ENCODE measurements at regions not wholly inside any gene's neighbourhood (a gene's known extent, or its start where the extent isn't known, plus 50 kb on each side); places are given as distances from the start of the nearest gene placed in this dataset.

DNA sequence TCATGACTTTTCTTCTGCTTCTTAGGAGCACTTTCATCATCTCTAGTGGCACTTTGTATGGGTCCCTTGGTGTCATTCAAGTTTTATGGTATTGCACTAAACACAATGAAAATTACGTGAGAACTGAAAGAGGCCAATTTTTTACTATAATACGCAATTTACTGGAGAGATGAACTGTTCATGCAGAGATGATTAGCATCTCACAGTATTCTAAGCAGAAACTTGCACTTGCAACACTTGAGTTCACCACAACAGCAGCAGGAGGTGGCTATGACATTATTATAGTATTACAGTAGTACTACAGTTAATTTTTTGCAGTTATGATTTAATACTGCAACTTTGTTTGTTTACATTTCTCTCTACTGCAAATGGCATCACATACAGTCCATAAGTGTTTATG, 793.1 kb upstream of the CRIM1 start:
- no peak for ATAC-seq
- WGBS = 87% methylated on average over 2 of the region's 2 CpGs
- DNase-seq = no peak
- no peaks in the 10 kb centered on the region for H3K4me1 ChIP-seq (ENCODE audit: control insufficient read depth, insufficient read depth, low read length)
- H3K9me3 ChIP-seq (ENCODE audit: control insufficient read depth, low read length) = no peaks in the 10 kb centered on the region
- H3K4me3 ChIP-seq (ENCODE audit: low read length) = no peak overlapping the region
- H3K27ac ChIP-seq (ENCODE audit: low read length) = no peak overlapping the region
- intact Hi-C loops (cut with DNase I) = no loop called here
- no peaks in the 10 kb centered on the region for H3K27me3 ChIP-seq (ENCODE audit: control insufficient read depth, insufficient read depth)

- DNase-seq = no peak
- H3K27me3 ChIP-seq (ENCODE audit: control insufficient read depth, insufficient read depth) = no peaks in the 10 kb centered on the region
- H3K4me1 ChIP-seq (ENCODE audit: control insufficient read depth, insufficient read depth, low read length) = no peaks in the 10 kb centered on the region
- no peak for ATAC-seq
- WGBS = 44% methylated on average over 1 of the region's 1 CpG
- H3K4me3 ChIP-seq (ENCODE audit: low read length) = no peak overlapping the region
- H3K27ac ChIP-seq (ENCODE audit: low read length) = no peak overlapping the region
- intact Hi-C loops (cut with DNase I) = no loop called here
- H3K9me3 ChIP-seq (ENCODE audit: control insufficient read depth, low read length) = no peaks in the 10 kb centered on the region
Measured at GRCh38 chr2:35548171-35548570, 807.4 kb upstream of the CRIM1 start.

- DNase-seq (no peak), ATAC-seq (no peak)
- no peaks in the 10 kb centered on the region for H3K4me1 ChIP-seq (ENCODE audit: control insufficient read depth, insufficient read depth, low read length)
- H3K4me3 ChIP-seq (ENCODE audit: low read length) = no peak overlapping the region
- no peak overlapping the region for H3K27ac ChIP-seq (ENCODE audit: low read length)
- H3K27me3 ChIP-seq (ENCODE audit: control insufficient read depth, insufficient read depth) = no peaks in the 10 kb centered on the region
- no peaks in the 10 kb centered on the region for H3K9me3 ChIP-seq (ENCODE audit: control insufficient read depth, low read length)
- 78% methylated on average over 6 of the region's 6 CpGs for WGBS
- intact Hi-C loops (cut with DNase I) = no loop called here
Measured at GRCh38 chr2:35545301-35545700, 810.3 kb upstream of the CRIM1 start.

- no peaks in the 10 kb centered on the region for H3K9me3 ChIP-seq (ENCODE audit: control insufficient read depth, low read length)
- H3K4me1 ChIP-seq (ENCODE audit: control insufficient read depth, insufficient read depth, low read length) = no peaks in the 10 kb centered on the region
- no peak for DNase-seq
- no peak overlapping the region for H3K4me3 ChIP-seq (ENCODE audit: low read length)
- intact Hi-C loops (cut with DNase I) = no loop called here
- no peaks in the 10 kb centered on the region for H3K27me3 ChIP-seq (ENCODE audit: control insufficient read depth, insufficient read depth)
- WGBS = 80% methylated on average over 3 of the region's 3 CpGs
- H3K27ac ChIP-seq (ENCODE audit: low read length) = no peak overlapping the region
- ATAC-seq = no peak
Measured at GRCh38 chr2:35538796-35539195, 816.8 kb upstream of the CRIM1 start.

GRCh38 chr2:35530615-35531135, 824.9 kb upstream of the CRIM1 start:
- Histone ChIP-seq H3K27ac (ENCODE audit: low read length) (no peak overlapping the region), H3K9me3 (ENCODE audit: control insufficient read depth, low read length) (no peaks in the 10 kb centered on the region), H3K27me3 (ENCODE audit: control insufficient read depth, insufficient read depth) (no peaks in the 10 kb centered on the region), H3K4me1 (ENCODE audit: control insufficient read depth, insufficient read depth, low read length) (no peaks in the 10 kb centered on the region), H3K4me3 (ENCODE audit: low read length) (no peak overlapping the region)
- WGBS = 84% methylated on average over 5 of the region's 5 CpGs
- intact Hi-C loops (cut with DNase I) = no loop called here
- ATAC-seq (no peak), DNase-seq (no peak)

- Histone ChIP-seq H3K4me3 (ENCODE audit: low read length) (no peak overlapping the region), H3K9me3 (ENCODE audit: control insufficient read depth, low read length) (no peaks in the 10 kb centered on the region), H3K27me3 (ENCODE audit: control insufficient read depth, insufficient read depth) (no peaks in the 10 kb centered on the region), H3K4me1 (ENCODE audit: control insufficient read depth, insufficient read depth, low read length) (no peaks in the 10 kb centered on the region), H3K27ac (ENCODE audit: low read length) (no peak overlapping the region)
- no peak for DNase-seq
- 79% methylated on average over 2 of the region's 2 CpGs for WGBS
- no peak for ATAC-seq
- intact Hi-C loops (cut with DNase I) = no loop called here
Measured at GRCh38 chr2:35526741-35527140, 828.8 kb upstream of the CRIM1 start.

DNA sequence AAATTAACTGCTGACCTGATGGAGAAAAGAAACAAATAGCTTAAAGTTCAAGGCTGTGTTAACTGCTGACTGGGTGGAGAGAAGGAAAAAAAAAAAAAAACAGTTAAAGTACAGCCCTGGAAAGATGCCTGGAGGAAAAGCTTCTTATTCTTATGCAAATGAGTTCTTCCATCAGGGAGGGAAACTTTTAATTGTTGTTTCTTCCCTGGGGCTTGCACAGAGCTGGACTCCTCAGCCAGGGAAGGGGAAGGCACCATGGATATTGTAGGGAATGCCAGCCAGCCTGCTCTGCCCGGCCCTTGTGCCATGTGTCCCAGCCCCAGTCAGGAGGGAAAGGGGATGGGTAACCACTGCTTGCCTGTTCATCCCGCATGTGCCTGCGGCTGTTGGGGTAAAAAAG, 833.1 kb upstream of the CRIM1 start:
- WGBS = 91% methylated on average over 3 of the region's 3 CpGs
- no peaks in the 10 kb centered on the region for H3K4me1 ChIP-seq (ENCODE audit: control insufficient read depth, insufficient read depth, low read length)
- H3K9me3 ChIP-seq (ENCODE audit: control insufficient read depth, low read length) = no peaks in the 10 kb centered on the region
- no peak for DNase-seq
- ATAC-seq = no peak
- intact Hi-C loops (cut with DNase I) = no loop called here
- no peak overlapping the region for H3K27ac ChIP-seq (ENCODE audit: low read length)
- H3K27me3 ChIP-seq (ENCODE audit: control insufficient read depth, insufficient read depth) = no peaks in the 10 kb centered on the region
- H3K4me3 ChIP-seq (ENCODE audit: low read length) = no peak overlapping the region

DNA sequence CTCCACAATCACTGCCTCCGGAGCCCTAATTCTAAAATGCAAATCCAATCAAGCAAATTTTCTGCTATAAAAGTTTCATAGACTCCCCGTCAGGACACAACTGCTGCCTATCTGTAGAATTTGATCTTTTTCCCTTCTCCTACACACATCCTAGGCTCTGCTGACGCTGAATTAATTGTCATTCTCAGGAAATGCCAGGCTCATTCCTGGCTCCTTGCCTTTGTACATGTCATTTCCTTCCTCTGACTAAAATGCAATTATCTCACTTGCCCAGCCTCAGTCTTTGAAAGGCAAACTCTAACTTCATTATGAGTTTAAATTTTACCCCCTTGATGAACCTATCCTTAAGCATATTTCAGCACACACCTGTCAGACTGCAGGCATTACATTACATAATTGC, 844.9 kb upstream of the CRIM1 start:
- WGBS = 42% methylated on average over 3 of the region's 3 CpGs
- no peaks in the 10 kb centered on the region for H3K27me3 ChIP-seq (ENCODE audit: control insufficient read depth, insufficient read depth)
- intact Hi-C loops (cut with DNase I) = no loop called here

DNA sequence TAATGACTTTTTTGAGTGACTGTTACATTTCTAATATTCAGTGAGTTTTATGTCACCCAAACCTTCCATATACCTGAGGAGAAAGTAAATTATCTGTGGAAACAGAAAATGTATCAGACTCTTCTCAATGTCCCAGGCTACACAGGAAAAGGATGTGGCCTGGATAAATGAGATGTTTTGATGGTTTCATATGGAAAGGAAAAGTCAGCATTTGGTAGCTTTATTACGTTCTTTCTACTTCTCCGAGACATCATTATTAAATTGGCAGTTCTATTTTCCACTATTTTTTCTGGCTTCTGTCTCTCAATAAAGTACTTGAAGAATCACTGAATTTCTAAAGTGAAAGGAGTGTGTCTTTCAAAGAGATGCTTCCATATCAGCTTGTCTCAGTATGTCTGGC, 847.0 kb upstream of the CRIM1 start:
- Histone ChIP-seq H3K9me3 (ENCODE audit: control insufficient read depth, low read length) (no peaks in the 10 kb centered on the region), H3K27me3 (ENCODE audit: control insufficient read depth, insufficient read depth) (no peaks in the 10 kb centered on the region), H3K4me3 (ENCODE audit: low read length) (no peak overlapping the region), H3K27ac (ENCODE audit: low read length) (no peak overlapping the region), H3K4me1 (ENCODE audit: control insufficient read depth, insufficient read depth, low read length) (no peaks in the 10 kb centered on the region)
- ATAC-seq (no peak), DNase-seq (no peak)
- intact Hi-C loops (cut with DNase I) = no loop called here
- 69% methylated on average over 2 of the region's 2 CpGs for WGBS

More for the DNA sequence above, 844.9 kb upstream of the CRIM1 start:
- Histone ChIP-seq H3K27ac (ENCODE audit: low read length) (no peak overlapping the region), H3K4me1 (ENCODE audit: control insufficient read depth, insufficient read depth, low read length) (no peaks in the 10 kb centered on the region), H3K9me3 (ENCODE audit: control insufficient read depth, low read length) (no peaks in the 10 kb centered on the region), H3K4me3 (ENCODE audit: low read length) (no peak overlapping the region)
- ATAC-seq (peak in 1 of 2 donors; percentile 48), DNase-seq (no peak)

DNA sequence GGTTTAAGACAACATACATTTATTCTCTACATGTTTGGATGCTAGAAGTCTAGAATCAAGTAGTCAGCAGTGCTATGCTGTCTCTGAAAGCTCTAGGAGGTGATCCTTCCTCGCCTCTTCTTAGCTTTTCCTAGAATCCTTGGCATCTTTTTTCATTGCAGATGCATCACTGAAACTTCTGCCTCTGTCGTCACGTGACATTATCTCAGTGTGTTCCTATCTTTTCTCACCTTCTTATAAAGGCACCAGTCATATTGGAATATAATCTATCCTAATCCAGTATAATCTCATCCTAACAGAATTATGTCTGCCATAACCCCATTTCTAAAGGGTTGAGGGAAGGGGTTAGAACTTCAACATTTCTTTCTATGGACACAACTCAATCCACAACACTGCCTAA, 851.2 kb upstream of the CRIM1 start:
- intact Hi-C loops (cut with DNase I) = no loop called here
- H3K4me1 ChIP-seq (ENCODE audit: control insufficient read depth, insufficient read depth, low read length) = no peaks in the 10 kb centered on the region
- no peak overlapping the region for H3K4me3 ChIP-seq (ENCODE audit: low read length)
- DNase-seq (no peak), ATAC-seq (no peak)
- no peaks in the 10 kb centered on the region for H3K9me3 ChIP-seq (ENCODE audit: control insufficient read depth, low read length)
- WGBS = 79% methylated on average over 3 of the region's 3 CpGs
- no peak overlapping the region for H3K27ac ChIP-seq (ENCODE audit: low read length)
- no peaks in the 10 kb centered on the region for H3K27me3 ChIP-seq (ENCODE audit: control insufficient read depth, insufficient read depth)

DNA sequence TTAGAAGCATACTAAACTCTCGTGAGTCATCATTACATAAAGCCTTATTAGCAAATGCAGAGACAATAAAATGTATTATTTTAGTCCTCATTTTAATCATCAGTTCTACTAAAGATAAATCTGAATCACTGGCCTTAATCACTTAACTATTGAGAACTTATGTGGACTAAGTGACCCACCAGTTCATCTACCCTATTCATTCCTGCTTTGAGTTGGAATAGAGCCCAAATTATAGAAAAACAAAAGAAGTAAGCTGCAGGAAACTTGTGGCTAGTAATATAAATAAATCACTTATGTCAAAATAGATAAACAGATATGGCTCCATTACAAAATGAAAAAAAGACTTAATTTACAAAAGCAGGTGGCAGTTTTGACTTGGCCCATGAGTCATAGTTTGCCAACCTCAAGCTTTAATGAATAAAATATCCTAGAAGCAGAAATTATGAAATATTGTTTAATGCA, 851.8 kb upstream of the CRIM1 start:
- no peaks in the 10 kb centered on the region for H3K27me3 ChIP-seq (ENCODE audit: control insufficient read depth, insufficient read depth)
- no peaks in the 10 kb centered on the region for H3K9me3 ChIP-seq (ENCODE audit: control insufficient read depth, low read length)
- intact Hi-C loops (cut with DNase I) = no loop called here
- H3K27ac ChIP-seq (ENCODE audit: low read length) = no peak overlapping the region
- DNase-seq (no peak), ATAC-seq (no peak)
- H3K4me1 ChIP-seq (ENCODE audit: control insufficient read depth, insufficient read depth, low read length) = no peaks in the 10 kb centered on the region
- 65% methylated on average over 1 of the region's 1 CpG for WGBS
- no peak overlapping the region for H3K4me3 ChIP-seq (ENCODE audit: low read length)

DNA sequence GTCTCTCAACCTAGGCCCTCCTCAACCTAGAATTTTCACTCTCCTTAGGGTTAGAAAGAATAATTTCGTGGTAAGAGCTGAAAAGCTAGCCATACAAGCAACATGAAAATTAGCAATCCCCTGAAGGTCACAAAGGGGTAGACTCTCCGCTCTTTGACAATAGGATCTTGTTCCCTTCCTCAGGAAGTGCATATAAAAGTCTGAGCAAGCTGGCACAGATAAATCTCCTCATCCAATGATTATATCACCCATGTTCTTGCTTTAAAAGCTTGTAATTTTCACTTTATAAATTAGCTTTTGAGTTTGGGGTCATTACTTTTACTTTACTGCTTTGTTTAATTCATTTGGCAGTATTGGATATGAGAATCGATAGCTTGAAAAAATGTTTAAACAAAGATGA, 852.3 kb upstream of the CRIM1 start:
- no peaks in the 10 kb centered on the region for H3K9me3 ChIP-seq (ENCODE audit: control insufficient read depth, low read length)
- DNase-seq (no peak), ATAC-seq (no peak)
- H3K4me1 ChIP-seq (ENCODE audit: control insufficient read depth, insufficient read depth, low read length) = no peaks in the 10 kb centered on the region
- 69% methylated on average over 3 of the region's 3 CpGs for WGBS
- no peaks in the 10 kb centered on the region for H3K27me3 ChIP-seq (ENCODE audit: control insufficient read depth, insufficient read depth)
- no peak overlapping the region for H3K27ac ChIP-seq (ENCODE audit: low read length)
- intact Hi-C loops (cut with DNase I) = no loop called here
- no peak overlapping the region for H3K4me3 ChIP-seq (ENCODE audit: low read length)

Measured in right cardiac atrium (tissue), 5 donors.